ENCODE measurements at regions not wholly inside any gene's neighbourhood (a gene's known extent, or its start where the extent isn't known, plus 50 kb on each side); places are given as distances from the start of the nearest gene placed in this dataset.

DNA sequence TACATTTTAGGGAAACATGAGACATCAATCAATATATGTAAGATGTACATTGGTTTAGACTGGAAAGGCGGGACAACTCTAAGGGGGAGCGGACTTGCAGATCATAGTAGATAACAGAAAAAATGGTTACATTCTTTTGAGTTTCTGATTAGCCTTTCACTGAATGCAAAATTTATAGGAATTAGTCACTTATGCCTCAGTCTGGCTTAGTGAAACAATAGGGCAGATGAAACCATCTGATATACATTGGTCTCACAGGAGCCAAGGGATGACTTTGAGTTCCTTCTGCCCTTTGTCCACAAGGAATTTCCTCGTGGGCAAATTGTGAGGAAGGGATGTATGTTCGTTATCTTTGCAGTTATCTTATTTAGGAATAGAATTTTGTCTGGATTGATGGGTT, 128.2 kb downstream of the ARSF start:
- H3K9me3 ChIP-seq (replicated peaks), result no peaks in the 10 kb centered on the region
- no peaks in the 10 kb centered on the region for H3K27me3 ChIP-seq
- no peak overlapping the region for H3K4me3 ChIP-seq
- DNase-seq, result no peak
- H3K36me3 ChIP-seq, result no peaks in the 10 kb centered on the region
- no peak overlapping the region for H3K27ac ChIP-seq
- peaks cover 28% of the 10 kb centered on the region for H3K4me1 ChIP-seq

GRCh38 chrX:3167771-3168170, 126.5 kb downstream of the ARSF start:
- H3K9me3 ChIP-seq (replicated peaks), result no peaks in the 10 kb centered on the region
- H3K27me3 ChIP-seq, result no peaks in the 10 kb centered on the region
- H3K36me3 ChIP-seq, result no peaks in the 10 kb centered on the region
- peak; percentile 51 to 74 for DNase-seq
- H3K4me1 ChIP-seq, result peaks cover 28% of the 10 kb centered on the region
- H3K27ac ChIP-seq, result peak overlapping the region; percentile 96
- H3K4me3 ChIP-seq, result peak overlapping the region; percentile 38

DNA sequence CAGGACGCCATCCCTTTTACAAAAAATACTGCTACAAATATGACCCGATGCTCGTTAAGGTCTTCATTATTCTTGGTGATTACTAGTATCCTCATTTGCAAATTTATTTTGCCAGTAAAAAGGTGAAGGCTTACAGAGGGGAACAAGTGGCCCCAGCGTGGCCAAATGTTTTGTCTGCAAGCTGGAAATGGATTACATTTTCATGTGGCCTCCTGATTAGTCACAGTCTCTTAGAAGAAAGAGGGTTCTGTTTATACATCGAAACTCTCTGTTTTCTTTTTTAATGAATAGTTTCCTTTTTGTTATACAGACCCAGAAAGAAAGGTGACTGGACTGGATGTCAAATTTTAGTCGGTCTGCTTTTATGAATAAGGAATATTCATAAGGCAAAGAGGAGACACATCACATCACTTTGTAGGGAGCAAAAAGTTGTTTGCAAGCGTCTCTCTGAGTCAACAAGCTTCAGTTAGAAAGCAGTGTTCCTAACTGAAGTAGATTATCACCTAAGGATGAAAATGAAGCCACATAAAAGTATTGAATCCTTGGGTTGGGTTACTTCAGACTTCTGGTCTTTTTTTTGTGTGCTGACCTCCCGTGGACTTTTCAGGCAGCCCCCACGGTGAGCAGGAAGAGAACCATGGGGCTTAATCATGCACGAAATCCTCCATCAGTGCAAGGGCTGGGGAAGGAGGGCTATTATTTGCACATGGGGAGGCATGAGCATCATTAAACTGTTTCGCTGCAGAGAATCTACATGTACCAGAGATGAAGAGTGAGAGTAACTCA, 125.6 kb downstream of the ARSF start:
- Histone ChIP-seq H3K36me3 (no peaks in the 10 kb centered on the region), H3K4me3 (peak overlapping the region; percentile 38), H3K9me3 (replicated peaks) (no peaks in the 10 kb centered on the region), H3K4me1 (peaks cover 28% of the 10 kb centered on the region), H3K27ac (peak overlapping the region; percentile 96), H3K27me3 (no peaks in the 10 kb centered on the region)
- peak; percentile 66 to 88 for DNase-seq

DNA sequence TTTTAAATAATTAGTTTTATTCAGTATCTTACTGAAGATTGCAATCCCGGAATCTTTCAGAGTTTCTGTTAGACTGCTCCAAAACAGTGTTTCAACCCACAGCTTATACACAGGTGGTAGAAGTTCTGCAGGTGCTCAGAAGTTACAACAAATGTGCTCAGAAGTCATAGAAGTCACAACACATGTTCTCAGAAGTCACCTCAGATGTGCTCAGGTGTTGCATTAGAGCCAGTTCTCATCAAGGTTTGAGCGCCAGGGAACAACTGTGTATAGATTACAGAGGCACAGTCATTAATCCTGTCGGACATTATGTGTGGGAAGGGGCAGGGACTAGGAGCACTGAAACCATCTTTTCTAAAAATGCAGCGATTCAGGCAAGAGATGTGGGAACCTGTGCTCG, 124.5 kb downstream of the ARSF start:
- no peaks in the 10 kb centered on the region for H3K36me3 ChIP-seq
- no peaks in the 10 kb centered on the region for H3K9me3 ChIP-seq (replicated peaks)
- no peak for DNase-seq

More for the DNA sequence above, 124.5 kb downstream of the ARSF start:
- peaks cover 37% of the 10 kb centered on the region for H3K4me1 ChIP-seq
- peak overlapping the region; percentile 38 for H3K4me3 ChIP-seq
- H3K27me3 ChIP-seq, result no peaks in the 10 kb centered on the region
- peak overlapping the region; percentile 96 for H3K27ac ChIP-seq

Data from SJCRH30 (cell line).